Spleen (tissue), 7 donors: ENCODE measurements at regions not wholly inside any gene's neighbourhood (a gene's known extent, or its start where the extent isn't known, plus 50 kb on each side); places are given as distances from the start of the nearest gene placed in this dataset.

Experiments used
- CTCF ChIP-seq, 11 experiments: fragments of 200-600 bp in 7 of 11; fragments of 450-650 bp in 4 of 11; sonication (generic) in 4 of 11; IDR thresholded peaks in 8 of 11; conservative IDR thresholded peaks in 3 of 11; 1 replicate in 7 of 11; 2 replicates in 4 of 11; pipeline versions ENCODE4 v1.4.0 to v1.8.0; 2016 to 2021; ENCODE audit warnings: antibody characterized with exemption in 11 of 11, inconsistent platforms in 4 of 11, mild to moderate bottlenecking in 1 of 11
- POLR2A ChIP-seq, 3 donors: fragments of 450-650 bp; IDR thresholded peaks; one replicate each; pipeline ENCODE4 v1.5.1; 2017; ENCODE audit warnings: antibody characterized with exemption in 3 of 3, mild to moderate bottlenecking in 1 of 3
- donor health status: DM: no; HTN: no; CAD: no; lungs with moderate emphysema.
- donor health status: DM: no; HTN: no; CAD: no.
- donor health status: DM: no; HTN: no; CAD: no.

GRCh38 chr15:29343229-29343628 lies 73.6 kb upstream of the NSMCE3 start:
- TF ChIP-seq CTCF (IDR thresholded peaks at IDR 0.05 in 8 of 11, conservative IDR thresholded peaks at IDR 0.05 in 3 of 11) = no peak
- no peak for TF ChIP-seq POLR2A (IDR thresholded peaks at IDR 0.05)
